Tibial nerve (tissue), 4 donors: ENCODE measurements at regions not wholly inside any gene's neighbourhood (a gene's known extent, or its start where the extent isn't known, plus 50 kb on each side); places are given as distances from the start of the nearest gene placed in this dataset.

Experiments
- CTCF ChIP-seq, 5 experiments: fragments of 200-600 bp in 3 of 5; fragments of 450-650 bp in 2 of 5; sonication (generic) in 3 of 5; IDR thresholded peaks; one replicate each; pipeline ENCODE4 v1.5.1; 2016 to 2019; ENCODE audit warnings: antibody characterized with exemption in 5 of 5, mild to moderate bottlenecking in 3 of 5, moderate library complexity in 2 of 5
- EP300 ChIP-seq, 2 donors: sonication (generic); formaldehyde crosslinking; IDR thresholded peaks; one replicate each; pipeline ENCODE4 v1.6.1; 2017; ENCODE audit warnings: antibody characterized with exemption in 2 of 2, mild to moderate bottlenecking in 1 of 2
- POLR2A ChIP-seq, 2 donors: fragments of 450-650 bp; IDR thresholded peaks; one replicate each; pipeline ENCODE4 v1.6.1; 2017; ENCODE audit warnings: antibody characterized with exemption in 2 of 2, mild to moderate bottlenecking in 2 of 2, moderate library complexity in 2 of 2

GRCh38 chr5:155943516-155944407, 383.2 kb upstream of the SGCD start:
- peak; percentile 41 to 56 (median 54) for TF ChIP-seq CTCF (IDR thresholded peaks at IDR 0.05)
- no peak for TF ChIP-seq POLR2A (IDR thresholded peaks at IDR 0.05)
- no peak for TF ChIP-seq EP300 (IDR thresholded peaks at IDR 0.05)
